Ovary (tissue), 3 donors: ENCODE measurements at regions not wholly inside any gene's neighbourhood (a gene's known extent, or its start where the extent isn't known, plus 50 kb on each side); places are given as distances from the start of the nearest gene placed in this dataset.

ENCODE experiments used
- CTCF ChIP-seq, 3 donors: fragments of 450-650 bp in 2 of 3; fragments of 200-600 bp in 1 of 3; IDR thresholded peaks; one replicate each; pipeline versions ENCODE4 v1.5.1 to v1.8.0; 2016 to 2022; ENCODE audit warnings: antibody characterized with exemption in 3 of 3, mild to moderate bottlenecking in 1 of 3
- EP300 ChIP-seq: sonication (generic); formaldehyde crosslinking; IDR thresholded peaks from one replicate; pipeline ENCODE4 v1.6.1; 2017; ENCODE audit warnings: antibody characterized with exemption
- POLR2A ChIP-seq: fragments of 450-650 bp; IDR thresholded peaks from one replicate; pipeline ENCODE4 v1.6.1; 2017; ENCODE audit warnings: antibody characterized with exemption, mild to moderate bottlenecking, moderate library complexity
- donor health status: DM: no; HTN: no; CAD: no.

- TF ChIP-seq EP300 (no peak), CTCF (IDR thresholded peaks at IDR 0.05) (no peak), POLR2A (no peak)
Measured at GRCh38 chr3:35296533-35296932, 342.8 kb upstream of the ARPP21 start.
